ENCODE measurements at regions not wholly inside any gene's neighbourhood (a gene's known extent, or its start where the extent isn't known, plus 50 kb on each side); places are given as distances from the start of the nearest gene placed in this dataset.

- no peak for TF ChIP-seq EP300 (IDR thresholded peaks at IDR 0.05; ENCODE audit: borderline replicate concordance in 1 of 2, low read depth in 2 of 2, low read length in 2 of 2)
- TF ChIP-seq YY1 (IDR thresholded peaks at IDR 0.05; ENCODE audit: low read depth, low read length): no peak
- TF ChIP-seq POLR2A (IDR thresholded peaks at IDR 0.05; ENCODE audit: control extremely low read depth in 1 of 2, low read depth in 2 of 2, low read length in 2 of 2): no peak
- no peak for TF ChIP-seq RXRA (IDR thresholded peaks at IDR 0.05; ENCODE audit: insufficient read depth, low read depth, low read length)
- TF ChIP-seq ZNF274 (IDR thresholded peaks at IDR 0.05; ENCODE audit: borderline replicate concordance, extremely low read depth, low read length): no peak
- TF ChIP-seq ATF2 (IDR thresholded peaks at IDR 0.05; ENCODE audit: low read length): no peak
These were observed 77.1 kb upstream of the SLC4A4 start for GRCh38 chr4:71261633-71262121.
